GM23248 (cell line): ENCODE measurements at regions not wholly inside any gene's neighbourhood (a gene's known extent, or its start where the extent isn't known, plus 50 kb on each side); places are given as distances from the start of the nearest gene placed in this dataset.

Source experiments
- EZH2 ChIP-seq: fragments of 200-600 bp; sonication (generic); IDR thresholded peaks from 2 replicates; pipeline ENCODE4 v1.6.1; 2018; ENCODE audit warnings: antibody characterized with exemption, mild to moderate bottlenecking; ENCODE audit not compliant: insufficient read depth, poor library complexity, severe bottlenecking
- EZH2phosphoT487 ChIP-seq: fragments of 200-600 bp; sonication (generic); IDR thresholded peaks from 2 replicates; pipeline ENCODE4 v1.6.1; 2018; ENCODE audit warnings: antibody characterized with exemption, moderate library complexity, mild to moderate bottlenecking, low read depth; ENCODE audit not compliant: insufficient read depth

DNA sequence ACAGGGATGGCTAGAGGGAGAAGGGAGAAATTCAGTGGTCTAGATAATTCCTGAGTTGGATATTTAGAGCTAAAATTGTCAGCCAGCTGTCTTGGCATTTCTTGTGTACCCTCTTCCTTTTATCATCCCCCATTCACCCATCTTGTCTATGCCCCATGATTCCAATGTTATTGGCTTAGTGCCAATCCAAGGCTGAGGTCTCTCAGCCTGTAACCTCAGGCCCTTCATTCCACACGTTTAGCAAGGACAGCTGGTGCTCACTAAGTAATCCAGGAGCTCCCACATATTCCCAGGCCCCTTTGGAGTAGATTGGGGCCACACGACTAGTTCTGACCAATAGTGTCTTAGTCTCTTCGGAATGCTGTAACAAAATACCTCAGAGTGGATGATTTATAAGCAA lies 112.4 kb upstream of the ATXN1 start:
- TF ChIP-seq EZH2 (no peak), EZH2phosphoT487 (no peak)
